ENCODE measurements at regions not wholly inside any gene's neighbourhood (a gene's known extent, or its start where the extent isn't known, plus 50 kb on each side); places are given as distances from the start of the nearest gene placed in this dataset.

DNA sequence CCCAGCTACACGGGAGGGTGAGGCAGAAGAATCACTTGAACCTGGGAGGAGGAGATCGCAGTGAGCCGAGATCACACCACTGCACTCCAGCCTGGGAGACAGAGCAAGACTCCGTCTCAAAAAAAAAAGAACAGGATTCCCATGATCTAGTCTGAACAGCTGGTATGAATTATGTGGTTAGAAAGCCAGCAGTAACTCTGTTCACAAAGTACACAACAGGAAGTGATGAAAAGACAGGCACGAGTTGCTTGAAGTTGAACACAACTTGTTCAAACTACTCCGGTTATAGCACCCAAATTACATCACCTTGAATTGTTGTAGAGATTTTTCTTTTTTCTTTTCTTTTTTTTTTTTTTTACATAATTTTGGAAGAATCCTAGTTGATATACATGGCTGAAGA, 238.8 kb upstream of the RGS6 start:
- TF ChIP-seq, protein P1, sequence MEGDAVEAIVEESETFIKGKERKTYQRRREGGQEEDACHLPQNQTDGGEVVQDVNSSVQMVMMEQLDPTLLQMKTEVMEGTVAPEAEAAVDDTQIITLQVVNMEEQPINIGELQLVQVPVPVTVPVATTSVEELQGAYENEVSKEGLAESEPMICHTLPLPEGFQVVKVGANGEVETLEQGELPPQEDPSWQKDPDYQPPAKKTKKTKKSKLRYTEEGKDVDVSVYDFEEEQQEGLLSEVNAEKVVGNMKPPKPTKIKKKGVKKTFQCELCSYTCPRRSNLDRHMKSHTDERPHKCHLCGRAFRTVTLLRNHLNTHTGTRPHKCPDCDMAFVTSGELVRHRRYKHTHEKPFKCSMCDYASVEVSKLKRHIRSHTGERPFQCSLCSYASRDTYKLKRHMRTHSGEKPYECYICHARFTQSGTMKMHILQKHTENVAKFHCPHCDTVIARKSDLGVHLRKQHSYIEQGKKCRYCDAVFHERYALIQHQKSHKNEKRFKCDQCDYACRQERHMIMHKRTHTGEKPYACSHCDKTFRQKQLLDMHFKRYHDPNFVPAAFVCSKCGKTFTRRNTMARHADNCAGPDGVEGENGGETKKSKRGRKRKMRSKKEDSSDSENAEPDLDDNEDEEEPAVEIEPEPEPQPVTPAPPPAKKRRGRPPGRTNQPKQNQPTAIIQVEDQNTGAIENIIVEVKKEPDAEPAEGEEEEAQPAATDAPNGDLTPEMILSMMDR (IDR thresholded peaks at IDR 0.05): no peak
- no peak for TF ChIP-seq POLR2A (IDR thresholded peaks at IDR 0.05)

Measured in uterus (tissue), 2 donors.